ENCODE measurements at regions not wholly inside any gene's neighbourhood (a gene's known extent, or its start where the extent isn't known, plus 50 kb on each side); places are given as distances from the start of the nearest gene placed in this dataset.

- Histone ChIP-seq H3K36me3 (replicated peaks; ENCODE audit: insufficient read depth, low read length) (no peaks in the 10 kb centered on the region), H3K4me2 (ENCODE audit: low read depth, low read length) (no peak overlapping the region), H3K9me3 (replicated peaks; ENCODE audit: insufficient read depth, low read length) (no peaks in the 10 kb centered on the region; the same call in 1 of the 2 replicates), H3K4me3 (ENCODE audit: low read length) (no peak overlapping the region), H3K27ac (ENCODE audit: low read length) (no peak overlapping the region), H2AFZ (ENCODE audit: low read length) (no peak overlapping the region), H3K9me2 (replicated peaks; ENCODE audit: insufficient read depth, low read length) (no peaks in the 10 kb centered on the region), H3K9ac (ENCODE audit: low read length) (no peak overlapping the region), H3F3A (ENCODE audit: insufficient read depth, low read length) (no peaks in the 10 kb centered on the region), H4K20me1 (ENCODE audit: insufficient read depth, low read length) (no peaks in the 10 kb centered on the region), H3K79me2 (ENCODE audit: low read length) (no peaks in the 10 kb centered on the region), H3K27me3 (replicated peaks; ENCODE audit: insufficient read depth, low read length) (no peaks in the 10 kb centered on the region), H3K4me1 (ENCODE audit: low read length) (0 out of 2 replicates have a peak, but pooled peaks cover 5% of the 10 kb centered on the region)
- DNase-seq = no peak
- TF ChIP-seq EZH2 (optimal IDR thresholded peaks at IDR 0.05; ENCODE audit: low read depth, low read length) = no peak
- TF ChIP-seq CTCF (IDR thresholded peaks at IDR 0.05; ENCODE audit: low read length) = no peak
- TF ChIP-seq EZH2phosphoT487 (IDR thresholded peaks at IDR 0.05; ENCODE audit: low read length) = no peak
Observed at GRCh38 chr4:124803641-124804040, 91.1 kb upstream of the ANKRD50 start.

GRCh38 chr4:124803026-124803425 lies 90.5 kb upstream of the ANKRD50 start:
- no peaks in the 10 kb centered on the region for H3F3A ChIP-seq (ENCODE audit: insufficient read depth, low read length)
- H3K36me3 ChIP-seq (replicated peaks; ENCODE audit: insufficient read depth, low read length) = no peaks in the 10 kb centered on the region
- no peak for DNase-seq
- H3K79me2 ChIP-seq (ENCODE audit: low read length) = no peaks in the 10 kb centered on the region
- H3K27ac ChIP-seq (ENCODE audit: low read length) = no peak overlapping the region
- H3K27me3 ChIP-seq (replicated peaks; ENCODE audit: insufficient read depth, low read length) = no peaks in the 10 kb centered on the region
- H3K9me2 ChIP-seq (replicated peaks; ENCODE audit: insufficient read depth, low read length) = no peaks in the 10 kb centered on the region
- no peaks in the 10 kb centered on the region; the same call in 1 of the 2 replicates for H3K9me3 ChIP-seq (replicated peaks; ENCODE audit: insufficient read depth, low read length)
- no peak overlapping the region for H3K4me2 ChIP-seq (ENCODE audit: low read depth, low read length)
- H3K4me1 ChIP-seq (ENCODE audit: low read length) = 0 out of 2 replicates have a peak, but pooled peaks cover 5% of the 10 kb centered on the region
- H3K9ac ChIP-seq (ENCODE audit: low read length) = no peak overlapping the region
- H4K20me1 ChIP-seq (ENCODE audit: insufficient read depth, low read length) = no peaks in the 10 kb centered on the region
- no peak overlapping the region for H3K4me3 ChIP-seq (ENCODE audit: low read length)
- TF ChIP-seq EZH2 (optimal IDR thresholded peaks at IDR 0.05; ENCODE audit: low read depth, low read length) (no peak), CTCF (IDR thresholded peaks at IDR 0.05; ENCODE audit: low read length) (no peak), EZH2phosphoT487 (IDR thresholded peaks at IDR 0.05; ENCODE audit: low read length) (no peak)
- no peak overlapping the region for H2AFZ ChIP-seq (ENCODE audit: low read length)

- DNase-seq = no peak
- Histone ChIP-seq H3K27ac (ENCODE audit: low read length) (no peak overlapping the region), H3K4me2 (ENCODE audit: low read depth, low read length) (no peak overlapping the region), H3K9me3 (replicated peaks; ENCODE audit: insufficient read depth, low read length) (no peaks in the 10 kb centered on the region; the same call in 1 of the 2 replicates), H3K4me3 (ENCODE audit: low read length) (no peak overlapping the region), H3K9ac (ENCODE audit: low read length) (no peak overlapping the region), H4K20me1 (ENCODE audit: insufficient read depth, low read length) (no peaks in the 10 kb centered on the region), H3F3A (ENCODE audit: insufficient read depth, low read length) (no peaks in the 10 kb centered on the region), H2AFZ (ENCODE audit: low read length) (no peak overlapping the region), H3K4me1 (ENCODE audit: low read length) (no peaks in the 10 kb centered on the region), H3K79me2 (ENCODE audit: low read length) (no peaks in the 10 kb centered on the region), H3K36me3 (replicated peaks; ENCODE audit: insufficient read depth, low read length) (no peaks in the 10 kb centered on the region; the same call in 1 of the 2 replicates), H3K9me2 (replicated peaks; ENCODE audit: insufficient read depth, low read length) (no peaks in the 10 kb centered on the region), H3K27me3 (replicated peaks; ENCODE audit: insufficient read depth, low read length) (no peaks in the 10 kb centered on the region)
- TF ChIP-seq EZH2 (optimal IDR thresholded peaks at IDR 0.05; ENCODE audit: low read depth, low read length) (no peak), EZH2phosphoT487 (IDR thresholded peaks at IDR 0.05; ENCODE audit: low read length) (no peak), CTCF (IDR thresholded peaks at IDR 0.05; ENCODE audit: low read length) (no peak)
Observed at GRCh38 chr4:124797223-124797622, 84.7 kb upstream of the ANKRD50 start.
